Right renal pelvis (tissue), 4 donors: ENCODE measurements at regions not wholly inside any gene's neighbourhood (a gene's known extent, or its start where the extent isn't known, plus 50 kb on each side); places are given as distances from the start of the nearest gene placed in this dataset.
"Not testable (repeated sequence)": the region's sequence is repeated elsewhere in the genome, so short reads cannot be mapped to it uniquely, and the experiment has no call there.

Experiments
- DNase-seq, 4 donors: peaks; one replicate each; pipeline ENCODE4 v3.0.0-alpha.2; 2013; ENCODE audit warnings: low read depth in 4 of 4, low spot score in 3 of 4, missing footprints in 1 of 4

DNA sequence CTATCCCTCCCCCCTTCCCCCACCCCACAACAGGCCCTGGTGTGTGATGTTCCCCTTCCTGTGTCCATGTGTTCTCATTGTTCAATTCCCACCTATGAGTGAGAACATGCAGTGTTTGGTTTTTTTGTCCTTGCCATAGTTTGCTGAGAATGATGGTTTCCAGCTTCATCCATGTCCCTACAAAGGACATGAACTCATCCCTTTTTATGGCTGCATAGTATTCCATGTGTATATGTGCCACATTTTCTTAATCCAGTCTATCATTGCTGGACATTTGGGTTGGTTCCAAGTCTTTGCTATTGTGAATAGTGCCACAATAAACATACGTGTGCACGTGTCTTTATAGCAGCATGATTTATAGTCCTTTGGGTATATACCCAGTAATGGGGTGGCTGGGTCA lies 52.3 kb upstream of the MAN1A2 start:
- not testable (repeated sequence) for DNase-seq

DNA sequence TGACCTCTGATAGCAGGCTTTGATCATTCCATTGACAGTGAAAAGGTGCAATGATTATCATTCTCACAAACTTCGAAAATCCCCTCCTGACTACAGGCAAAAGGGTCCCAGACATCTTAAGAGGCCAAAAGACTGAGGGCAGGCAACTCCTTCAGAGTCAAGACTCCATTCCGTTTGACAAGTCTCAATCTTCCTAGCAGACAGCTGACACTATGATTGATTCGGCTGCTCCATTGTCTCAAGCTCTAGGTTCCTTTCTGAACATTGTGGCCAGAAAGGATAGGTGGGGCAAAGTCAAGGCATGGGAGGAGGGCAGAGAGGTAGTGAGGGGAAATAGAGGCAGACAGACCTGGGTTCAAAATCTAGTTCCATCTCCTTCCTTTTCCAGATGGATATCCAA lies 53.7 kb upstream of the MAN1A2 start:
- DNase-seq: no peak

DNA sequence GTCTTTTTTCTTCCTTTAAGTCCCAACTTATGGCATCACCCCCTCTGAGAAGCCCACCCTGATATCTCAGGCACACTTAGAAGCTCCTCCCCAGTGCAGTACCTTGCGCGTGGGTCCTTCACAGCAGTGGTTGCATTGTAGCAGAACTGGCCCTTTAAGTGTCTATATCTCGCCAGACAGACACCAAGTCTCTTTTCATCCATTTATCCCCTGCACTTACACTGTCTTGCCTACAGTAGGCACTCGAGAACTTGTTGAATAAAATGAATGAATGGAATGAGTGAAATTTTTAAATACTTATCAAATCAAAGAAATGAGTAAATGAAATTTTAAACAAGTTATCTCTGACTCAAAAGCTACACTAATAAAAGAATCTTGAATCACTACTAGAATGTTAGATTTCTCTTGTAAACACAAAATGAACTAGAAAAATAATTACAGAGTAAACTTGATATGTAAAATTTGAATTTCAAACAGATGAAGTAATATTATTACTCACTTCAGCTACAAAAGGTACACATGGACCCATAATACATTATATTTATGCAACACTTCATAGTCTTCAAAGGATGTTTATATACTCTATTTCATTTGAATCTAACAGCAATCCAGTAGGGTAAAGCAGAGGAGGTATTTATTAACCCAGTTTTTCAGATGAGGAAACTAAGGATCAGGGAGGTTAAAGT lies 54.7 kb upstream of the MAN1A2 start:
- DNase-seq: no peak

DNA sequence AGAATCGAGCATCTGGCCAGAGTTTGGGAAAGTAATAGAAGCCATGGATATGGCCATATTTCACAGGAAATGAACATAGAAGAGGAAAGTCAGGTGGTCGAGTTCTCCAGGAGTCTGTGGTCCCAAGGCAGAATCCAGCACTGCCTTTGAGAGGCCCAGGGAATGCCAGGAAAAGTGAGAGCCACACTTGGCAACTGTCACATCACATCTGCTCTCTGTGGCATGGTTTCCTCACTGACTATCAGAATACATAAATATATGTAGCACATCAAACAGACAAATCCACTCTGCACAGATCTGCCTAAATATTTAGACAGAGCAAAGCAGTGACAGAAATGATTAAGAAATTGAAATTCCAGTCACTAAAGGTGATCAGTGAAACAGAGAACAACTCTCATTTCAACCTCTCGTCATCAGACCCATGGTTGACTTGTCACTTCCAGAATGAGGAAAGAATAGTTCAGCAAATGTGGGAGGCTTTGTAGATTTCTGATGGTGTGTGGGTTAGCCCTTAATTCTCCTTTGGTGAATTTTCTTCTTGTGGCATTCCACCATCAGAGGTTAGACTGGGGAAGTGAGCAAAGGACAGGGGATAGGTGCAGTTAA lies 58.8 kb upstream of the MAN1A2 start:
- no peak for DNase-seq

DNA sequence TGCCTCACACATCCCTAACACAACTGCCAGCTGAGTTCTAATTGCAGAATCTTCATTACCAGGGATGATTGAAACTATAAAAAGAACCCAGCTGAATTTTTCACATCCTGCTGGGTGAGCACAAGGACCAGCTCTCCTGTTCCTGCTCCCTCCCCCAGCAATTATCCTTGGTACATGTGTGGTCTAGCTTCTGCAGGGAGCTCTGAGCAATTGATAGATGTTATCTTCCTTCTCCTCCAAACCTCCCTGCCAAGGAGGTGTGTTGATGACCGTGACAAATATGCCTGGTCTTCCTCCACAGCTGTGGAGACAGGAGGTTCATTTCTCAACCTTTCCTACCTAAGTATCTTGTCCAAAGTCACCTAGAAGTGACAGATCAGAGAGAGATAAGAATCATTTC lies 65.3 kb upstream of the MAN1A2 start:
- no peak for DNase-seq

DNA sequence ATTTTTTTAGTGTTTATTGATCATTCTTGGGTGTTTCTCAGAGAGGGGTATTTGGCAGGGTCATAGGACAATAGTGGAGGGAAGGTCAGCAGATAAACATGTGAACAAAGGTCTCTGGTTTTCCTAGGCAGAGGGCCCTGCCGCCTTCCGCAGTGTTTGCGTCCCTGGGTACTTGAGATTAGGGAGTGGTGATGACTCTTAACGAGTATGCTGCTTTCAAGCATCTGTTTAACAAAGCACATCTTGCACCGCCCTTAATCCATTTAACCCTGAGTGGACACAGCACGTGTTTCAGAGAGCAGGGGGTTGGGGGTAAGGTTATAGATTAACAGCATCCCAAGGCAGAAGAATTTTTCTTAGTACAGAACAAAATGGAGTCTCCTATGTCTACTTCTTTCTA lies 67.1 kb upstream of the MAN1A2 start:
- DNase-seq: not testable (repeated sequence)

DNA sequence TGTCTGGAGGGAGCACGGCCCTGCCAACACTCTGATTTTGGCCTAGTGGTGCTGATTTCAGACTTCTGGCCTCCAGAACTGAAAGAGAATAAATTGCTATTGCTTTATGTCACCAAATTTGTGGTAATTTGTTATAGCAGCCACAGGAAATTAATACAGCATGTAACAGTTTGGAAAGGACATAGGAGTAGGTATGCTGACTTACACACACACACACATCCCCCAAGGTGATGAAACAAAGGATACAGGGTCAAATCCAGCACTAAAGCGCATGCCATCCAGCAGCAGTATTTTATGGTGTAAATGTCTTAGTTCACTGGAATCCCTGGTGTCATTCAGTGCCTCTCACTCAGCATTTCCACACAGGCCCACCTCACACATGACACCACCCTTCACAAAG lies 72.2 kb upstream of the MAN1A2 start:
- DNase-seq: no peak

DNA sequence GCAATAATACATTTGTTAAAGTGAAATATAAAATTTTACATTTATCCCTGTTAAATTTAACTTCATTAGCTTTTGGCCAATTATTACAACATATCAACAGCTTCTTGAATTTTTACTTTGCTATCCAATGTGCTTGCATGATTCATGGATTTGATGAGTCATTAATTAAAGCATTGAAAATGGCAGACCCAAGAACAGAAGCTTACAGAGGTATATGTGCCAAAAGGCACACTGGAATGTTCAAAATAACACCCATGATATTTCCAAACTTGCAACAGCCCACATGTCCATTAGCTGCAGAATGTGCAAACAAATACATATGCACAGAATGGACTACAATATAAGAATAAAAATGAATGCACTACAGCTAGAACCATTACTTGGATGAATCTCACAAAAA lies 76.4 kb upstream of the MAN1A2 start:
- DNase-seq: no peak

DNA sequence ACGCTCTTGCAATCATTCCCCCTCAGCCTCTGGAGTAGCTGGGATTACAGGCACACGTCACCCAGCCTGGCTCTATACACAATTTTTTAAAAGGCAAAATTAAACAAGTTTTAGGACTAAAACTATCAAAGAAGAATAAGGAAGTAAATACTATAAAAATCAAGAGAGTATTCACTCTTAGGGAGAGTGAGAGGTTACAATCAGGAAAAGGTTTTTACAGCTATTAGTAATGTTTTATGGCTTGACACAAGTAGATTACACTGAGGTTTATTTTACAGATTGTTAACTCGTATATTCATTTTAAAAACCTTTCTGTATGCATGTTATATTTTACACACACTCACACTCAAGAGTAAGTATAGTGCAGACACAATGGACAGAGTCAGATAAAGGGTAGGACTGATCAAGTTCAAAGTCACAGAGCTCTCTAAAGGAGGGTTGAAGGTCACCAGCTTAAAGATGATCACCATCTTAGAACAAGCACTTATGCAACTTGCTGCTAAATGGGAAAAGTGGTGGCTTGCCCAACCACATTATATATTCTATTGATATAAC lies 77.9 kb upstream of the MAN1A2 start:
- DNase-seq: no peak

DNA sequence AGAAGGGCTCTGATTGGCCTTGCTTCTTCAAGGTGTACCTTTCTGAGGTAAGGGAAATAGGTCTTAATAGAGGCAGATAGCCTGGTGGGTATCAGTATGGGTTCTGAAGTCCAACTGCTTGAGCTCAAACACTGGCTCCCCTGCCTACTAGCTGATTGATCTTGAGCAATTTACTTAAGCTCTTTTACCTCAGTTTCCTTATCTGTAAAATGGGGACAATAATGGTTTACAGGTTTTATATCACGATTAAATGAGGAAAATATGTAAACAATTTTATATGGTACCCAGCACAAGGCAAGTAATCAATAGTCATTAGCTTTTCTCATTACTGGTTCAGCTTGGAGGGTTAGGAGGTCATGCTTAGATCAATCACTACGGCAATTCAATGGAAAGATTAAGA lies 75.8 kb upstream of the VTCN1 start:
- no peak for DNase-seq

DNA sequence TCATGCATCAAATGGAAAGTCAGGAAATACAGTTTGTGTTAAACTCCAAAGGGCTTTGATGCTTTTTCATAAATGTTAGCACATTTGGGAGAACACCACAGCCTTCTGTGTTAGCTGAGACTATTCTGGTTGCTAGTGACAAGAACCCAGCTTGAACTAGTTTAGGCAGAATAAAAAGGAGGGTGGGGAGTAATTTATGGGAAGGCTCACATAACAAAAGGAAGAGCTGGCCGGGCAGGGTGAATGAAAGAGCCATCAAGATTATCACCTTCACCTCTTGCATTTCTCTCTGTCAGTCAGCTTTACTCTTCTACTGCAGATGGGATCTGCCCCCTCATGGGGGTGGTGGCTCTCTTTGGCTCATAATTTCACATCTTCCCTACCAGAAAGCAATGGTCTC lies 75.4 kb upstream of the VTCN1 start:
- no peak for DNase-seq

DNA sequence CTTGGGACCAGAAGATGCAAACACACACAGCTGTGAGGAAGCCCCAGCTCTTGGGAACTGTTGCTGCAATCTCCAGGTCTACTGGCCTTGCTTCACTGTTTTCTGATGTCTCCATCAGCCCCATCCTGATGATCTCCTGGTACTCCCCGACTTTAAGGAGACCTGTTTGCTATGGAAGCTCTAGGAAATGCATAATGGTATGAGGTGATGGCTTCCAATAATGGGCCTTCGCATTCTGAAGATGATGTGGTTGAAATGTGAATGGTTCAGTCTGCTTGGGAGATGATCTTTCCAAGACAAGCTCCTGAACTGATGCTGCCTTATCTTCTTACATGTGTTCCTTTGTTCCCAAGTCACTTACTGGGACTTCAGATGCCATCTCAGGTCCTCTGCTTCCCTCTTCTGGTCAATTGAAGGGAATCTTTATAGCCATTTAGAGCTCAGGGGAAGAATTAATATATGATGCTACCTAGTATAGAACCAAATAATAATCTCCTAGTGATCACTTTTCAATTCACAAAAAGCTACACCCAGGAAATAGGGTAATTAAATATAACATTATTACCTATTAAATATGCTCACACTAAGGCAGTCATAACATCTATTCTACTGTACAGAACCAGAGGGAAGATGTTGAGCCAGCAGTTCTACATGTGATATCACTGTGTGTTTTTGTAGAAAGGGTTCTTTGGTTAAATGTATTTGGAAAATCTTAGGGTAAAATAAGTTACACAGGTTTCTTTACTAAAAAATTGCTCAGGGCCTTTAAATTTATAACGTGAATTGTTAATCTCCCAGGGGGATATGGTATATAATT lies 73.9 kb upstream of the VTCN1 start:
- DNase-seq: peak; percentile 38 to 53 (median 47)

DNA sequence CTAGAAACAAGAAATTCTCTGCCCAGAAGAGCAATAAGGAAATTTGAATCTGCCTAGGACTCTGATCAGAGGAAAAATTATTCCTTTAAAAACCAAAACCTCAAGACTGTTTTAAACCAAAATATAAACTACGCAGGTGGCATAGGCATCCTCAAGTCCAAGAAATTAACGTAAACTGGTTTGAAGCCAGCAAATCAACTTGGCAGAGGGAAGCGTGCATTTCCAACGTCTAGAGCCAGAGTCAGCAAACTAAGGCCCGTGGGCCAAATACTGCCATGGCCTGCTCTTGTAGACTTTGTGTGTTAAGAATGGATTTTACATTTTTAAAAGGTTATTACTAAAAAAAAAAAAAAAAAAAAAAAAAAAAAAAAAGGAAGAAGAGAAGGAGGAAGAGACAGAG lies 67.8 kb upstream of the VTCN1 start:
- DNase-seq: no peak

DNA sequence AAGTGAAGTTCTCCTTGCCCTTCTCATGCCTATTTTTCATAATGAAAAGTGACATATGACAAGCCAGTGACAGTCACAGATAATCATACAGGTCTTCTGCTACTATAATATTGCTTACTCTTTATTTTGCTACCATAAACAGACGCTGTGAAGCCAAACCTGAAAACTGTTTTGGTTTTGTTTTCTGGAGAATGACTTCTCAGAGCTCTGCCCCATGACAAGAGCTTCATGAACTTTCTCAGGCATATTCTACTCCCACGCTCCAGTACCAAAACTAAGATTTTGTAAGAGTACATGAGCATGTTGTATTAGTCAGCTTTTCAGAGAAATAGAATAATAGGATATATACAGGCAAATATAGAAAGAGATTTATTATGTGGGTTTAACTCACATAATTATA lies 64.3 kb upstream of the VTCN1 start:
- no peak for DNase-seq

DNA sequence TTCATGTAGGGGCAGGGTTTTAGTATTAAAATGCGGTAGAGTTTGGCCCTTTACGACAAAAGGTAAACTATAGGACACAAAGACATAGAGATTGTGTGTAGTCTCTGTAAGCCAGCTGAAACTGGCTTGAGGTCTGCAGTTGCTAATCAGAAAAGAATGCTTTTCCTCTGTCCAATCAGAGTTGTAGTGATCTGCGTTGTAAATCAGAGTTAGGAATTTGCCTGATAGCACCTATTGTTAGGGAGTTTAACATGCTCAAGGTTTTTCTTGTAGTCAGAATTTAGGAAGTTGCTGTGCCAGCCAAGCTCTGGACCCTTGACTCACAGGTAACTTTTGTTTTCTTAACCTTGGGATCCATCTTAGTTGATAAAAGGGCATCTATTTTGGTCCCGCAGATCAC lies 61.2 kb upstream of the VTCN1 start:
- DNase-seq: no peak

DNA sequence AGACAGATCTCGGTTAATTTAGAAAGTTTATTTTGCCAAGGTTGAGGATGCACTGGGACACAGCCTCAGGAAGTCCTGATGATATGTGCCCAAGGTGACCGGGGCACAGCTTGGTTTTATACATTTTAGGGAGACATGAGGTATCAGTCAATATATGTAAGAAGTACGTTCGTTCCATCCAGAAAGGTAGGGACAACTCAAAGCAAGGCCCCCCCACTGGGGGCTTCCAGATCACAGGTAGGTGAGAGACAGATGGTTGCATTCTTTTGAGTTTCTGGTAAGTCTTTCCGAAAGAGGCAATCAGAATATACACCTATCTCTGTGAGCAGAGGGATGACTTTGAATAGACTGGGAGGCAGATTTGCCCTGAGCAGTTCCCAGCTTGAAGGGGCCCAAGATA lies 60.4 kb upstream of the VTCN1 start:
- no peak for DNase-seq

DNA sequence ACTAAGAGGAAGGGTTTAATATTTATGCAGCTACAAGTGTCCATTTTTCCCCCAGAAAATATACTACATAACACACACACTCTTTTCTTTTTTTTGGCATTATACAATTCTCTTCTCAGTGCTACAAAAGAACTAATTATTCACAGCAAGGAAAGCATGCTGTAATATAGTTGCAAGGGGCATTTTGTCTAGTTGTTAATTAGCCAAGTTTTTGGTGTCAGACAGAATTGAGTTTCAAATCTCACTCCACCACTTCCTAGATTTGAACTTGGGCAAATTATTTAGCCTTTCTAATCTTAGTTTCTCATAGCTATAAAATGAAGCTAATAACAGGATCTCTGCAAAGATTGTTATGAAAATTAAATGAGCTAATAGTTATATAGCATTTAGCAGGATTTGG lies 60.0 kb upstream of the VTCN1 start:
- no peak for DNase-seq

DNA sequence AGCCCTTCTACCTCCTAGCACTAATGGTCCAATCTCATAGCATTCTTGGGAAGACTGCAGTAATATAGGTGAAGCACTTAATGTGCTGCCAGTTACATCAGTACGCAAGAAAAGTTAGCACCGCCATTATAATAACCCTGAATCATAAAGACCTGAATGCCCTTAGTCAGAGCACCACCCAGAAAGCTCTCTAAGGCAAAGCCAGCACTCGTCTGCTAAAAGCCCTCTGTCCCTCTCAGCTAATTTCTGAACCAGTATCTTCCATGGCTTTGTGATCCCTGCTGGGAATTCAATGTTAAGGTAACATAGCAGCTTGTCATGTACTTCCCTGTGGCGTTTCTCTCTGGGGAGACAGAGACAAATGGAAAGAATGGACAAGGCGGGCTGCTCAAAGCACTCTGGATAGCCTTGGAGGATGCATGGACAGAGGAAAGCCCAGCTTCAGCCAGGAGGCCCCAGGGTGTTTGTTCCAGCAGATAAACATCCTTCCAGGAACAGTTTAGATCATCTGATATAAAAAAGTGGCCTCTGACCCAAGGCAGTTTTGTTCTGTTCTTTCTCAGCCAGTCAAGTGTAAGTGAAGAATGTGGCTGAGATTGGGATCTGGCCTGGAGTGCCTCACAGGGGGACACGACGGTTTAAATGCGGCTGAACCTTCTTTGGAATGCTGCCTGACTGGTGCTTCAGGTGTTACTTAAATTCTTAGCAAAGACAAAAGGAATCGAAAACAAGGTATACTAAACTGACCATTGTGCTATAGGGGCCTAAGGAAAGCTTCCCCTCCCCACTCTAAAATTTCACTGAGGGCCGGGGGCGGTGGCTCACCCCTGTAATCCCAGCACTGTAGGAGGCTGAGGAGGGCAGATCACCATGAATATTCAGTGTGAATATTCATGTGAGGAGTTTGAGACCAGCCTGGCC lies 58.1 kb upstream of the VTCN1 start:
- no peak for DNase-seq

DNA sequence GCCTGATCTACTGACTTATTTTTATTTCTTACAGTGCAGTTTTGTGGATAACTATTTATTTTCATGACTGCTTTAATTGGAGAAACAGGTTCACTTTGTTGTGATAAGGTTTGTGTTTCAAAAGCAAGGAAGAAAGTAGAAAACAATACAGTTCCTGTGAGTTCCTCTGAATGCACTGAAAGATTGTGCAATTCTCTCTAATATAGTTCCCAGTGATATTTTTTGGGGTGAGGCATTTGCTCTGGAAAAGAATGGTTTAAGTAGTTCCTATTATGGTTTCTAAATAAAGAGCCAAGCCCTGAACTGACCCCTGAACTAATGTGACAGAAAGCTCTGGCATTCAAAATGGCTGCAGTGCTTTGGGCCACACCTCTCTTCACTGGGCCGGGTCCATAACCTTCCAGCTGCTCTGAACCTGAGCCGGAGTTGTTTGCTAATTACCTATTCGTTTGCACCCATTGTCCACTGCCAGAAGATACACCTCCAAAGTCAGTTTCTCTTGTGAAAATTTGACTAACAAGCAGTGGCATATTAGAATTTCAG lies 56.6 kb upstream of the VTCN1 start:
- no peak for DNase-seq

DNA sequence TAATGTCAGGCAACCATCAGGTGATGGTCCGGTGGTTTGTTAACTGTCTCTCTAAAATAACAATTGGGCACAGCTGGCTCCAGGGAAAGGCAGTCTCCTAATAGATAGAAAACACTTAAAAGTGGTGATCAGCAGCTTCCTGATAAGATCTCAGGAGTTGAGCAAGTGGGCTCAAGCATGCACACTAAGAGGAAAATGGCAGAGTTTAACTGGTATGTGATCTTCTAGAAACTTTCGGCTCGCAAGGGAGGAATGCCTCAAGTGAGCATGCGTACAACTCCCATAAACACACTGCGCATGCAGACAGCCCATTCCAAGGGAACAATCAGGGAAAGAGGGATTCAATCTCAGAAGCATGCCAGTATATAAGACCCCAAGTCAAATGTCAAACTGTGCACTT lies 52.2 kb upstream of the VTCN1 start:
- DNase-seq: no peak
